ENCODE measurements at regions not wholly inside any gene's neighbourhood (a gene's known extent, or its start where the extent isn't known, plus 50 kb on each side); places are given as distances from the start of the nearest gene placed in this dataset.

GRCh38 chr20:23284009-23284408 is 66.6 kb upstream of the NXT1 start:
- TF ChIP-seq CTCF (IDR thresholded peaks at IDR 0.05), result no peak
- no peak for TF ChIP-seq MAX (IDR thresholded peaks at IDR 0.05)
- no peak for TF ChIP-seq USF2 (IDR thresholded peaks at IDR 0.05)
- no peak for TF ChIP-seq POLR2AphosphoS2 (conservative IDR thresholded peaks at IDR 0.05; ENCODE audit: low read length)
- no peak for TF ChIP-seq EP300 (IDR thresholded peaks at IDR 0.05)
- TF ChIP-seq CHD2 (IDR thresholded peaks at IDR 0.05; ENCODE audit: low read length, partially characterized antibody), result no peak
- TF ChIP-seq TP53 (CRISPR knock-in tag; IDR thresholded peaks at IDR 0.05), result no peak
- no peak for TF ChIP-seq JUN (IDR thresholded peaks at IDR 0.05)
- no peak for TF ChIP-seq POLR2A (IDR thresholded peaks at IDR 0.05; ENCODE audit: low read length)
- TF ChIP-seq CBX2 (IDR thresholded peaks at IDR 0.05; ENCODE audit: borderline replicate concordance, low read depth), result no peak
- TF ChIP-seq HES2 (IDR thresholded peaks at IDR 0.05), result no peak
